H9 (cell line): ENCODE measurements at regions not wholly inside any gene's neighbourhood (a gene's known extent, or its start where the extent isn't known, plus 50 kb on each side); places are given as distances from the start of the nearest gene placed in this dataset.

Source experiments
- DNase-seq: peaks from one replicate; pipeline ENCODE4 v3.0.0-alpha.2; 2017
- H2AFZ ChIP-seq: one replicate; pipeline ENCODE4 v1.6.1; 2013; ENCODE audit warnings: mild to moderate bottlenecking, low read length, control low read depth, moderate library complexity
- H2AK5ac ChIP-seq: 2 replicates; pipeline ENCODE4 v1.6.1; 2013; ENCODE audit warnings: low read length, control low read depth, mixed read lengths; ENCODE audit not compliant: insufficient read length
- H2BK120ac ChIP-seq: one replicate; pipeline ENCODE4 v1.6.1; 2013; ENCODE audit warnings: low read depth, mild to moderate bottlenecking, low read length, control low read depth, inconsistent platforms; ENCODE audit not compliant: poor library complexity, severe bottlenecking
- H2BK12ac ChIP-seq: 2 replicates; pipeline ENCODE4 v1.6.1; 2013; ENCODE audit warnings: low read length, control low read depth, mixed read lengths, low read depth; ENCODE audit not compliant: insufficient read length
- H2BK15ac ChIP-seq: 2 replicates; pipeline ENCODE4 v1.6.1; 2013; ENCODE audit warnings: low read depth, low read length, control low read depth
- H2BK20ac ChIP-seq: one replicate; pipeline ENCODE4 v1.6.1; 2013; ENCODE audit warnings: low read depth, mild to moderate bottlenecking, low read length, control low read depth, inconsistent platforms; ENCODE audit not compliant: poor library complexity, severe bottlenecking
- H2BK5ac ChIP-seq: 2 replicates; pipeline ENCODE4 v1.6.1; 2013; ENCODE audit warnings: low read length, control low read depth, mixed read lengths; ENCODE audit not compliant: insufficient read length
- H3K14ac ChIP-seq: 2 replicates; pipeline ENCODE4 v1.6.1; 2013; ENCODE audit warnings: low read length, control low read depth; ENCODE audit not compliant: insufficient read depth
- H3K18ac ChIP-seq: 2 replicates; pipeline ENCODE4 v1.6.1; 2013; ENCODE audit warnings: low read depth, mild to moderate bottlenecking, mixed read lengths, low read length, control low read depth; ENCODE audit not compliant: insufficient read length
- H3K23ac ChIP-seq: 2 replicates; pipeline ENCODE4 v1.6.1; 2013; ENCODE audit warnings: low read length, control low read depth, mixed read lengths, low read depth; ENCODE audit not compliant: insufficient read length
- H3K23me2 ChIP-seq: 2 replicates; pipeline ENCODE4 v1.6.1; 2013; ENCODE audit warnings: low read depth, mild to moderate bottlenecking, mixed read lengths, low read length, control low read depth; ENCODE audit not compliant: insufficient read length, poor library complexity, severe bottlenecking
- H3K27ac ChIP-seq: 2 replicates; pipeline ENCODE4 v1.5.1; 2013; ENCODE audit warnings: low read length, control low read depth, mixed read lengths, low read depth; ENCODE audit not compliant: insufficient read length
- H3K27me3 ChIP-seq: 2 replicates; pipeline ENCODE4 v1.6.1; 2013; ENCODE audit warnings: low read length, control low read depth, inconsistent platforms; ENCODE audit not compliant: insufficient read depth
- H3K4ac ChIP-seq: 2 replicates; pipeline ENCODE4 v1.6.1; 2013; ENCODE audit warnings: low read depth, mild to moderate bottlenecking, control low read depth, inconsistent platforms, low read length, moderate library complexity
- H3K4me1 ChIP-seq: 2 replicates; pipeline ENCODE4 v1.6.1; 2013; ENCODE audit warnings: low read length, control low read depth, inconsistent platforms; ENCODE audit not compliant: insufficient read depth
- H3K4me2 ChIP-seq: 2 replicates; pipeline ENCODE4 v1.6.1; 2013; ENCODE audit warnings: low read length, control low read depth, mixed read lengths; ENCODE audit not compliant: insufficient read length, insufficient read depth
- H3K56ac ChIP-seq: 2 replicates; pipeline ENCODE4 v1.6.1; 2013; ENCODE audit warnings: low read depth, mild to moderate bottlenecking, mixed read lengths, low read length, control low read depth; ENCODE audit not compliant: insufficient read length
- H3K79me1 ChIP-seq: 2 replicates; pipeline ENCODE4 v1.6.1; 2013; ENCODE audit warnings: low read depth, mild to moderate bottlenecking, moderate library complexity, low read length, control low read depth, inconsistent platforms; ENCODE audit not compliant: insufficient read depth, poor library complexity, severe bottlenecking
- H3K79me2 ChIP-seq: 2 replicates; pipeline ENCODE4 v1.6.1; 2013; ENCODE audit warnings: low read length, control low read depth, inconsistent platforms; ENCODE audit not compliant: insufficient read depth
- H3K9ac ChIP-seq: 2 replicates; pipeline ENCODE4 v1.6.1; 2013; ENCODE audit warnings: low read length, control low read depth, mixed read lengths; ENCODE audit not compliant: insufficient read length; ENCODE audit errors: extremely low read depth
- H3K9me3 ChIP-seq: one replicate; pipeline ENCODE4 v1.6.1; 2013; ENCODE audit warnings: low read depth, low read length, inconsistent platforms; ENCODE audit not compliant: control insufficient read depth
- H3T11ph ChIP-seq: one replicate; pipeline ENCODE4 v1.6.1; 2013; ENCODE audit warnings: mild to moderate bottlenecking, low read length, control low read depth, inconsistent platforms
- H4K20me1 ChIP-seq: one replicate; pipeline ENCODE4 v1.6.1; 2013; ENCODE audit not compliant: control insufficient read depth, insufficient read length, insufficient read depth
- H4K5ac ChIP-seq: 2 replicates; pipeline ENCODE4 v1.6.1; 2013; ENCODE audit warnings: low read depth, mild to moderate bottlenecking, mixed read lengths, low read length, control low read depth; ENCODE audit not compliant: insufficient read length
- H4K8ac ChIP-seq: replicated peaks from 2 replicates; pipeline ENCODE4 v1.6.1; 2013; ENCODE audit warnings: low read length, control low read depth, mixed read lengths, low read depth; ENCODE audit not compliant: insufficient read length
- H4K91ac ChIP-seq: 2 replicates; pipeline ENCODE4 v1.6.1; 2013; ENCODE audit warnings: low read depth, mild to moderate bottlenecking, moderate library complexity, mixed read lengths, low read length, control low read depth; ENCODE audit not compliant: insufficient read length
- H3K27ac Mint-ChIP-seq, 3 experiments: 2 replicates in 2 of 3; 3 replicates in 1 of 3; pipeline ENCODE4 v1.8.0; 2020 to 2021; ENCODE audit warnings: mixed read lengths in 3 of 3, mild to moderate bottlenecking in 1 of 3, moderate library complexity in 1 of 3
- H3K27me3 Mint-ChIP-seq: 2 replicates; pipeline ENCODE4 v1.8.0; 2021; ENCODE audit warnings: low read depth, mild to moderate bottlenecking, moderate library complexity, mixed read lengths
- H3K36me3 Mint-ChIP-seq, 3 experiments: 2 replicates in 2 of 3; 3 replicates in 1 of 3; pipeline ENCODE4 v1.8.0; 2020 to 2021; ENCODE audit warnings: low read depth in 3 of 3, mixed read lengths in 3 of 3; ENCODE audit not compliant: insufficient read depth in 1 of 3
- H3K4me1 Mint-ChIP-seq, 2 experiments: 2 replicates each; pipeline ENCODE4 v1.8.0; 2020; ENCODE audit warnings: mixed read lengths in 2 of 2
- H3K4me3 Mint-ChIP-seq, 2 experiments: 2 replicates in 1 of 2; 3 replicates in 1 of 2; pipeline ENCODE4 v1.8.0; 2020 to 2021; ENCODE audit warnings: mild to moderate bottlenecking in 2 of 2, mixed read lengths in 2 of 2, moderate library complexity in 1 of 2
- H3K9me3 Mint-ChIP-seq, 2 experiments: 2 replicates in 1 of 2; 3 replicates in 1 of 2; pipeline ENCODE4 v1.8.0; 2020; ENCODE audit warnings: mild to moderate bottlenecking in 2 of 2, mixed read lengths in 2 of 2, moderate library complexity in 1 of 2
- CTCF ChIP-seq: fragments of 200-600 bp; sonication (generic); conservative IDR thresholded peaks from 3 replicates; pipeline ENCODE4 v1.8.0; 2021; ENCODE audit warnings: antibody characterized with exemption, mild to moderate bottlenecking
- WGBS: extraction: QIAGEN DNeasy Blood & Tissue Kit; methylation state at CpG from one replicate; pipeline ENCODE4 v1.1.7; 2013; ENCODE audit warnings: missing lambda C conversion rate, low lambda C conversion rate, mixed read lengths; ENCODE audit not compliant: insufficient read length; ENCODE audit errors: extremely low coverage; 5-methylcytosine and 5-hydroxymethylcytosine counted together

- Mint-ChIP-seq H3K27me3 (peaks cover 4% of the 10 kb centered on the region), H3K36me3 (peaks cover 0 to 4% (median 0%) of the 10 kb centered on the region in 3 experiments; a peak in 2 of 7 replicates), H3K4me1 (peaks cover 0 to 3% of the 10 kb centered on the region in 2 experiments; a peak in 1 of 4 replicates), H3K4me3 (no peak overlapping the region), H3K9me3 (peaks cover 8 to 9% of the 10 kb centered on the region in 2 experiments; a peak in 4 of 5 replicates), H3K27ac (no peak overlapping the region; a peak in 1 of 7 replicates)
- H3K9me3 ChIP-seq, result no peaks in the 10 kb centered on the region
- H3K23ac ChIP-seq, result no peak overlapping the region
- no peak for TF ChIP-seq CTCF
- H2BK15ac ChIP-seq, result no peak overlapping the region
- H3K23me2 ChIP-seq, result no peaks in the 10 kb centered on the region
- no peak overlapping the region for H2BK120ac ChIP-seq
- no peak overlapping the region for H2BK12ac ChIP-seq
- H3K79me2 ChIP-seq, result no peaks in the 10 kb centered on the region
- H2AFZ ChIP-seq, result no peak overlapping the region
- H3K27ac ChIP-seq, result no peak overlapping the region
- no peak overlapping the region for H3T11ph ChIP-seq
- H3K18ac ChIP-seq, result no peak overlapping the region
- no peak overlapping the region for H3K56ac ChIP-seq
- no CpG with 5 or more reads among the region's 1 CpG for WGBS
- H4K20me1 ChIP-seq, result no peaks in the 10 kb centered on the region
- H2BK20ac ChIP-seq, result no peak overlapping the region
- no peak overlapping the region for H3K4ac ChIP-seq
- no peak overlapping the region for H2AK5ac ChIP-seq
- H4K5ac ChIP-seq, result no peak overlapping the region
- no peak for DNase-seq
- H4K8ac ChIP-seq, result no peak overlapping the region
- H4K91ac ChIP-seq, result no peak overlapping the region
- no peak overlapping the region for H3K9ac ChIP-seq
- no peak overlapping the region for H3K14ac ChIP-seq
- no peaks in the 10 kb centered on the region for H3K79me1 ChIP-seq
- no peaks in the 10 kb centered on the region for H3K27me3 ChIP-seq
- no peaks in the 10 kb centered on the region for H3K4me1 ChIP-seq
- no peak overlapping the region for H3K4me2 ChIP-seq
- no peak overlapping the region for H2BK5ac ChIP-seq
These were observed 335.2 kb upstream of the ZNF32 start for GRCh38 chr10:43983856-43984271.
